COLO668 (cell line): ENCODE measurements at regions not wholly inside any gene's neighbourhood (a gene's known extent, or its start where the extent isn't known, plus 50 kb on each side); places are given as distances from the start of the nearest gene placed in this dataset.
"Not testable (repeated sequence)": the region's sequence is repeated elsewhere in the genome, so short reads cannot be mapped to it uniquely, and the experiment has no call there.

Experiments
- DNase-seq: peaks from one replicate; lab custom pipeline; 2025; ENCODE audit not compliant: unreplicated experiment; lab: John Stamatoyannopoulos, UW

GRCh38 chr2:208927867-208928266 is 496.0 kb upstream of the MAP2 start:
- no peak for DNase-seq

- DNase-seq: no peak
Measured at GRCh38 chr2:208929139-208929864, 494.5 kb upstream of the MAP2 start.

GRCh38 chr2:208929894-208930427 is 493.9 kb upstream of the MAP2 start:
- DNase-seq: no peak

- DNase-seq: no peak
Measured at GRCh38 chr2:208935531-208935930, 488.3 kb upstream of the MAP2 start.

GRCh38 chr2:208937521-208937920 is 486.3 kb upstream of the MAP2 start:
- no peak for DNase-seq

GRCh38 chr2:208939852-208940251 is 484.0 kb upstream of the MAP2 start:
- no peak for DNase-seq

GRCh38 chr2:208945719-208946256 is 478.1 kb upstream of the MAP2 start:
- DNase-seq: no peak

- DNase-seq: no peak
Measured at GRCh38 chr2:208948073-208948472, 475.8 kb upstream of the MAP2 start.

- no peak for DNase-seq
Measured at GRCh38 chr2:208970070-208970469, 453.8 kb upstream of the MAP2 start.

GRCh38 chr2:208977582-208977981 is 446.3 kb upstream of the MAP2 start:
- DNase-seq: no peak

- DNase-seq: no peak
Measured at GRCh38 chr2:208978946-208979345, 444.9 kb upstream of the MAP2 start.

- no peak for DNase-seq
Measured at GRCh38 chr2:208980321-208980720, 443.5 kb upstream of the MAP2 start.

GRCh38 chr2:208982831-208983230 is 441.0 kb upstream of the MAP2 start:
- no peak for DNase-seq

GRCh38 chr2:208983486-208983885 is 440.4 kb upstream of the MAP2 start:
- DNase-seq: no peak

GRCh38 chr2:208984376-208985090 is 439.3 kb upstream of the MAP2 start:
- DNase-seq: no peak

- no peak for DNase-seq
Measured at GRCh38 chr2:208985644-208986043, 438.2 kb upstream of the MAP2 start.

- no peak for DNase-seq
Measured at GRCh38 chr2:208990716-208991115, 433.1 kb upstream of the MAP2 start.

- no peak for DNase-seq
Measured at GRCh38 chr2:208999911-209000310, 423.9 kb upstream of the MAP2 start.

- DNase-seq: no peak
Measured at GRCh38 chr2:209002054-209002453, 421.8 kb upstream of the MAP2 start.

GRCh38 chr2:209005371-209005770 is 418.5 kb upstream of the MAP2 start:
- no peak for DNase-seq

- DNase-seq: no peak
Measured at GRCh38 chr2:209008636-209009287, 415.1 kb upstream of the MAP2 start.

- DNase-seq: not testable (repeated sequence)
Measured at GRCh38 chr2:209018633-209019032, 405.2 kb upstream of the MAP2 start.
